ENCODE measurements at regions not wholly inside any gene's neighbourhood (a gene's known extent, or its start where the extent isn't known, plus 50 kb on each side); places are given as distances from the start of the nearest gene placed in this dataset.

GRCh38 chr2:157203651-157204050 is 53.9 kb upstream of the GALNT5 start:
- no peak overlapping the region for H3K4me3 ChIP-seq (replicated peaks in 1 of 2; ENCODE audit: low read depth in 2 of 2, low read length in 2 of 2)
- DNase-seq (ENCODE audit: low read depth in 2 of 2), result no peak
- no peak for TF ChIP-seq CTCF (IDR thresholded peaks at IDR 0.05; ENCODE audit: low read depth, low read length)

GRCh38 chr2:157204401-157204800 is 53.1 kb upstream of the GALNT5 start:
- no peak overlapping the region for H3K4me3 ChIP-seq (replicated peaks in 1 of 2; ENCODE audit: low read depth in 2 of 2, low read length in 2 of 2)
- TF ChIP-seq CTCF (IDR thresholded peaks at IDR 0.05; ENCODE audit: low read depth, low read length), result no peak
- DNase-seq (ENCODE audit: low read depth in 2 of 2), result no peak

GRCh38 chr2:157206916-157207315 is 50.6 kb upstream of the GALNT5 start:
- no peak overlapping the region for H3K4me3 ChIP-seq (replicated peaks in 1 of 2; ENCODE audit: low read depth in 2 of 2, low read length in 2 of 2)
- no peak for DNase-seq (ENCODE audit: low read depth in 2 of 2)
- TF ChIP-seq CTCF (IDR thresholded peaks at IDR 0.05; ENCODE audit: low read depth, low read length), result no peak
